ENCODE measurements at regions not wholly inside any gene's neighbourhood (a gene's known extent, or its start where the extent isn't known, plus 50 kb on each side); places are given as distances from the start of the nearest gene placed in this dataset.

- Mint-ChIP-seq H3K27ac (no peak overlapping the region), H3K4me3 (no peak overlapping the region), H3K4me1 (ENCODE audit: low read depth) (no peaks in the 10 kb centered on the region), H3K36me3 (ENCODE audit: low read depth) (no peaks in the 10 kb centered on the region), H3K9me3 (ENCODE audit: insufficient read depth) (no peaks in the 10 kb centered on the region), H3K27me3 (ENCODE audit: low read depth) (no peaks in the 10 kb centered on the region)
- DNase-seq (no peak), ATAC-seq (no peak)
- ChIA-PET CTCF (no interaction called here), POLR2A (no interaction called here)
Measured at GRCh38 chr5:5040712-5041111, 99.4 kb upstream of the ADAMTS16 start.

GRCh38 chr5:5042806-5043205 lies 97.3 kb upstream of the ADAMTS16 start:
- Mint-ChIP-seq H3K27ac (no peak overlapping the region), H3K27me3 (ENCODE audit: low read depth) (no peaks in the 10 kb centered on the region), H3K36me3 (ENCODE audit: low read depth) (no peaks in the 10 kb centered on the region), H3K9me3 (ENCODE audit: insufficient read depth) (no peaks in the 10 kb centered on the region), H3K4me3 (no peak overlapping the region), H3K4me1 (ENCODE audit: low read depth) (no peaks in the 10 kb centered on the region)
- no peak for DNase-seq
- CTCF ChIA-PET: no interaction called here
- POLR2A ChIA-PET: no interaction called here
- no peak for ATAC-seq

GRCh38 chr5:5043346-5043745 lies 96.8 kb upstream of the ADAMTS16 start:
- H3K27me3 Mint-ChIP-seq (ENCODE audit: low read depth): no peaks in the 10 kb centered on the region
- no peak for ATAC-seq
- H3K27ac Mint-ChIP-seq: no peak overlapping the region
- no peak overlapping the region for H3K4me3 Mint-ChIP-seq
- DNase-seq: no peak
- no peaks in the 10 kb centered on the region for H3K9me3 Mint-ChIP-seq (ENCODE audit: insufficient read depth)
- H3K4me1 Mint-ChIP-seq (ENCODE audit: low read depth): no peaks in the 10 kb centered on the region
- ChIA-PET CTCF (no interaction called here), POLR2A (no interaction called here)
- H3K36me3 Mint-ChIP-seq (ENCODE audit: low read depth): no peaks in the 10 kb centered on the region

- no peaks in the 10 kb centered on the region for H3K27me3 Mint-ChIP-seq (ENCODE audit: low read depth)
- H3K9me3 Mint-ChIP-seq (ENCODE audit: insufficient read depth): no peaks in the 10 kb centered on the region
- H3K4me1 Mint-ChIP-seq (ENCODE audit: low read depth): no peaks in the 10 kb centered on the region
- DNase-seq: no peak
- H3K36me3 Mint-ChIP-seq (ENCODE audit: low read depth): no peaks in the 10 kb centered on the region
- POLR2A ChIA-PET: no interaction called here
- CTCF ChIA-PET: no interaction called here
- H3K4me3 Mint-ChIP-seq: no peak overlapping the region
- no peak for ATAC-seq
- no peak overlapping the region for H3K27ac Mint-ChIP-seq
Measured at GRCh38 chr5:5044247-5044840, 95.8 kb upstream of the ADAMTS16 start.

GRCh38 chr5:5046680-5047502 lies 93.2 kb upstream of the ADAMTS16 start:
- ChIA-PET POLR2A (no interaction called here), CTCF (no interaction called here)
- no peaks in the 10 kb centered on the region for H3K9me3 Mint-ChIP-seq (ENCODE audit: insufficient read depth)
- H3K4me3 Mint-ChIP-seq: no peak overlapping the region
- ATAC-seq: no peak
- H3K4me1 Mint-ChIP-seq (ENCODE audit: low read depth): no peaks in the 10 kb centered on the region
- H3K27me3 Mint-ChIP-seq (ENCODE audit: low read depth): no peaks in the 10 kb centered on the region
- H3K36me3 Mint-ChIP-seq (ENCODE audit: low read depth): no peaks in the 10 kb centered on the region
- no peak for DNase-seq
- H3K27ac Mint-ChIP-seq: no peak overlapping the region

- Mint-ChIP-seq H3K4me1 (ENCODE audit: low read depth) (no peaks in the 10 kb centered on the region), H3K36me3 (ENCODE audit: low read depth) (no peaks in the 10 kb centered on the region), H3K27ac (no peak overlapping the region), H3K27me3 (ENCODE audit: low read depth) (no peaks in the 10 kb centered on the region), H3K9me3 (ENCODE audit: insufficient read depth) (no peaks in the 10 kb centered on the region), H3K4me3 (no peak overlapping the region)
- DNase-seq: no peak
- ChIA-PET POLR2A (no interaction called here), CTCF (no interaction called here)
- no peak for ATAC-seq
Measured at GRCh38 chr5:5050801-5051200, 89.3 kb upstream of the ADAMTS16 start.

GRCh38 chr5:5055712-5056111 lies 84.4 kb upstream of the ADAMTS16 start:
- POLR2A ChIA-PET: no interaction called here
- Mint-ChIP-seq H3K27me3 (ENCODE audit: low read depth) (no peaks in the 10 kb centered on the region), H3K4me1 (ENCODE audit: low read depth) (no peaks in the 10 kb centered on the region), H3K36me3 (ENCODE audit: low read depth) (no peaks in the 10 kb centered on the region), H3K4me3 (no peak overlapping the region), H3K27ac (no peak overlapping the region), H3K9me3 (ENCODE audit: insufficient read depth) (no peaks in the 10 kb centered on the region)
- CTCF ChIA-PET: no interaction called here
- ATAC-seq: no peak
- DNase-seq: no peak

- POLR2A ChIA-PET: no interaction called here
Measured at GRCh38 chr5:5061836-5062235, 78.3 kb upstream of the ADAMTS16 start.

GRCh38 chr5:5062525-5063302 lies 77.4 kb upstream of the ADAMTS16 start:
- no peak for ATAC-seq
- Mint-ChIP-seq H3K4me1 (ENCODE audit: low read depth) (no peaks in the 10 kb centered on the region), H3K27ac (no peak overlapping the region), H3K27me3 (ENCODE audit: low read depth) (no peaks in the 10 kb centered on the region), H3K4me3 (no peak overlapping the region), H3K36me3 (ENCODE audit: low read depth) (no peaks in the 10 kb centered on the region), H3K9me3 (ENCODE audit: insufficient read depth) (no peaks in the 10 kb centered on the region)
- DNase-seq: no peak
- POLR2A ChIA-PET: interaction anchor here (0.7 kb wide), 1 partner anchor 541 kb away, joined by 3 read pairs; no protein-coding TSS in a partner anchor
- CTCF ChIA-PET: no interaction called here

More at GRCh38 chr5:5061836-5062235, 78.3 kb upstream of the ADAMTS16 start:
- Mint-ChIP-seq H3K27ac (no peak overlapping the region), H3K36me3 (ENCODE audit: low read depth) (no peaks in the 10 kb centered on the region), H3K27me3 (ENCODE audit: low read depth) (no peaks in the 10 kb centered on the region), H3K9me3 (ENCODE audit: insufficient read depth) (no peaks in the 10 kb centered on the region), H3K4me3 (no peak overlapping the region), H3K4me1 (ENCODE audit: low read depth) (no peaks in the 10 kb centered on the region)
- DNase-seq (no peak), ATAC-seq (no peak)
- CTCF ChIA-PET: no interaction called here

GRCh38 chr5:5063533-5063953 lies 76.6 kb upstream of the ADAMTS16 start:
- POLR2A ChIA-PET: interaction anchor here (0.7 kb wide), 1 partner anchor 541 kb away, joined by 3 read pairs; no protein-coding TSS in a partner anchor
- CTCF ChIA-PET: no interaction called here
- Mint-ChIP-seq H3K9me3 (ENCODE audit: insufficient read depth) (no peaks in the 10 kb centered on the region), H3K36me3 (ENCODE audit: low read depth) (no peaks in the 10 kb centered on the region), H3K27ac (no peak overlapping the region), H3K27me3 (ENCODE audit: low read depth) (no peaks in the 10 kb centered on the region), H3K4me3 (no peak overlapping the region), H3K4me1 (ENCODE audit: low read depth) (no peaks in the 10 kb centered on the region)
- ATAC-seq (no peak), DNase-seq (no peak)

GRCh38 chr5:5065472-5065871 lies 74.7 kb upstream of the ADAMTS16 start:
- no peaks in the 10 kb centered on the region for H3K36me3 Mint-ChIP-seq (ENCODE audit: low read depth)
- CTCF ChIA-PET: no interaction called here
- POLR2A ChIA-PET: no interaction called here
- H3K27ac Mint-ChIP-seq: no peak overlapping the region
- H3K4me3 Mint-ChIP-seq: no peak overlapping the region
- H3K27me3 Mint-ChIP-seq (ENCODE audit: low read depth): no peaks in the 10 kb centered on the region
- DNase-seq (no peak), ATAC-seq (no peak)
- no peaks in the 10 kb centered on the region for H3K4me1 Mint-ChIP-seq (ENCODE audit: low read depth)
- H3K9me3 Mint-ChIP-seq (ENCODE audit: insufficient read depth): no peaks in the 10 kb centered on the region
